ENCODE measurements at regions not wholly inside any gene's neighbourhood (a gene's known extent, or its start where the extent isn't known, plus 50 kb on each side); places are given as distances from the start of the nearest gene placed in this dataset.

DNA sequence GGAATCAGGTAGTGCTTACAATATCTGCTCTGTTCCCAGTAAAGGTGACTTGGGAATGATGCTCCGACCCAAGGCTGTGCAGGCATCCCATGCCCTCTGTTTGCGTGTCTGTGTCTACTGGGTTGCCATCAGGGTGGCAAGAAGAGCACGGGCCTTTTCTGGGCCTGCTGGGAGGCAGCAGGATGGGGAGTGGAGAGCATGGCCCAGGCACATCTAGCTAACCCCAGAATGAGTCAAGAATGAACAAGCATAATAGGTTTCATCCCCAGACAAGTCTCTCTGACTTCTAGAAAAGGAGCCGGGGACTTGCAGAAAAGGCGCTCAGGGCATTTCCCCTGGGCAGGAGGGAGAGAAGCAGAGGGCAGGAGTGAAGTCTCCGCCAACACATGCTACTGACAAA, 260.4 kb downstream of the IRX1 start:
- TF ChIP-seq TAF1 (IDR thresholded peaks at IDR 0.05; ENCODE audit: borderline replicate concordance, insufficient read depth, low read length) (no peak), SIN3A (IDR thresholded peaks at IDR 0.05; ENCODE audit: borderline replicate concordance, insufficient read depth, low read length) (no peak)
- TF ChIP-seq, protein P1, sequence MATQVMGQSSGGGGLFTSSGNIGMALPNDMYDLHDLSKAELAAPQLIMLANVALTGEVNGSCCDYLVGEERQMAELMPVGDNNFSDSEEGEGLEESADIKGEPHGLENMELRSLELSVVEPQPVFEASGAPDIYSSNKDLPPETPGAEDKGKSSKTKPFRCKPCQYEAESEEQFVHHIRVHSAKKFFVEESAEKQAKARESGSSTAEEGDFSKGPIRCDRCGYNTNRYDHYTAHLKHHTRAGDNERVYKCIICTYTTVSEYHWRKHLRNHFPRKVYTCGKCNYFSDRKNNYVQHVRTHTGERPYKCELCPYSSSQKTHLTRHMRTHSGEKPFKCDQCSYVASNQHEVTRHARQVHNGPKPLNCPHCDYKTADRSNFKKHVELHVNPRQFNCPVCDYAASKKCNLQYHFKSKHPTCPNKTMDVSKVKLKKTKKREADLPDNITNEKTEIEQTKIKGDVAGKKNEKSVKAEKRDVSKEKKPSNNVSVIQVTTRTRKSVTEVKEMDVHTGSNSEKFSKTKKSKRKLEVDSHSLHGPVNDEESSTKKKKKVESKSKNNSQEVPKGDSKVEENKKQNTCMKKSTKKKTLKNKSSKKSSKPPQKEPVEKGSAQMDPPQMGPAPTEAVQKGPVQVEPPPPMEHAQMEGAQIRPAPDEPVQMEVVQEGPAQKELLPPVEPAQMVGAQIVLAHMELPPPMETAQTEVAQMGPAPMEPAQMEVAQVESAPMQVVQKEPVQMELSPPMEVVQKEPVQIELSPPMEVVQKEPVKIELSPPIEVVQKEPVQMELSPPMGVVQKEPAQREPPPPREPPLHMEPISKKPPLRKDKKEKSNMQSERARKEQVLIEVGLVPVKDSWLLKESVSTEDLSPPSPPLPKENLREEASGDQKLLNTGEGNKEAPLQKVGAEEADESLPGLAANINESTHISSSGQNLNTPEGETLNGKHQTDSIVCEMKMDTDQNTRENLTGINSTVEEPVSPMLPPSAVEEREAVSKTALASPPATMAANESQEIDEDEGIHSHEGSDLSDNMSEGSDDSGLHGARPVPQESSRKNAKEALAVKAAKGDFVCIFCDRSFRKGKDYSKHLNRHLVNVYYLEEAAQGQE (IDR thresholded peaks at IDR 0.05; ENCODE audit: insufficient read depth in 1 of 2, low read depth in 2 of 2, low read length in 2 of 2), result no peak

DNA sequence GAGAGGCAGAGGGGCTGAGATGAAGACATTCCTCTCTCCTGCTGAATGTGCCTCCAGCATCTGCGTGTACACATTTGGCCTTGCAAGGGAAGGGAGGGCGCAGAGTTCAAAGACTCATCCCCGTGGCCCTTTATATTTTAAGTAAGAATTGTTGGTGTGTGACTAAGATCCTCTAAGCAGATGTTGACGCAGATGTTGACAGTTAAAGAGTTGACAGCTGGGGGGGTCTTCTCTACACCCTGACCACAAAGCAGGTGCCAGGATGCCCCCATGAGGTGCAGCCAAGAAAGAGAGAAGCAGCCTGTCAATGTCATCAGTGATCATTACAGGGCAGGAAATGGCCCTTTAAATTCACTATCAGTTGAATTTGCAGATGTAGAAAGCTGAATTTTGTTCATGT, 262.9 kb downstream of the IRX1 start:
- TF ChIP-seq, protein P1 (IDR thresholded peaks at IDR 0.05; ENCODE audit: insufficient read depth in 1 of 2, low read depth in 2 of 2, low read length in 2 of 2), result no peak
- TF ChIP-seq SIN3A (IDR thresholded peaks at IDR 0.05; ENCODE audit: borderline replicate concordance, insufficient read depth, low read length) (no peak), POLR2AphosphoS5 (IDR thresholded peaks at IDR 0.05; ENCODE audit: low read depth, low read length) (no peak), TAF1 (IDR thresholded peaks at IDR 0.05; ENCODE audit: borderline replicate concordance, insufficient read depth, low read length) (no peak), FOXP2 (optimal IDR thresholded peaks at IDR 0.05; ENCODE audit: borderline replicate concordance, extremely low read depth, extremely low read length, insufficient read depth) (no peak)

GRCh38 chr5:3862906-3863305, 267.3 kb downstream of the IRX1 start:
- TF ChIP-seq, protein P1 (IDR thresholded peaks at IDR 0.05; ENCODE audit: insufficient read depth in 1 of 2, low read depth in 2 of 2, low read length in 2 of 2), result no peak
- TF ChIP-seq TAF1 (IDR thresholded peaks at IDR 0.05; ENCODE audit: borderline replicate concordance, insufficient read depth, low read length) (no peak), POLR2AphosphoS5 (IDR thresholded peaks at IDR 0.05; ENCODE audit: low read depth, low read length) (no peak), FOXP2 (optimal IDR thresholded peaks at IDR 0.05; ENCODE audit: borderline replicate concordance, extremely low read depth, extremely low read length, insufficient read depth) (no peak), SIN3A (IDR thresholded peaks at IDR 0.05; ENCODE audit: borderline replicate concordance, insufficient read depth, low read length) (no peak)

DNA sequence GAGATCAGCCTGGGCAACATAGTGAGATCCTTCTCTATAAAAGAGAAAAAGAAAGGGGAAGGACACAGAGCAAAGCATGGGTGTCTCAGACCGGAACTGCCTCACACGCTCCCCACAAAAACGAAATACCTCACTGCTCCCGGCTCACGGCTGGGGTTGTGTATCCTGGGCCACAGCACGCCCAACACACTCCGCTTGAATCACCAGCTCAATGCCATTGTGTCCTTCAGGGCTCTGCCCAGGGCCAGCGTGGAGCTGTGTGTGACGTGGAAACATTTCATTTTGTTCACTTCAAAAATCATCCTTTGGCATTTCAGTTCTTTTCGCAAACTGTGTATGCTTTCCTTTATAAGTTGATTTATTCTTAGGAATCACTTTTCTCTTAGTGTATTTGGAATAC, 279.5 kb downstream of the IRX1 start:
- no peak for TF ChIP-seq FOXP2 (optimal IDR thresholded peaks at IDR 0.05; ENCODE audit: borderline replicate concordance, extremely low read depth, extremely low read length, insufficient read depth)
- no peak for TF ChIP-seq POLR2AphosphoS5 (IDR thresholded peaks at IDR 0.05; ENCODE audit: low read depth, low read length)
- TF ChIP-seq TAF1 (IDR thresholded peaks at IDR 0.05; ENCODE audit: borderline replicate concordance, insufficient read depth, low read length), result no peak
- no peak for TF ChIP-seq SIN3A (IDR thresholded peaks at IDR 0.05; ENCODE audit: borderline replicate concordance, insufficient read depth, low read length)
- TF ChIP-seq, protein P1 (IDR thresholded peaks at IDR 0.05; ENCODE audit: insufficient read depth in 1 of 2, low read depth in 2 of 2, low read length in 2 of 2), result no peak

DNA sequence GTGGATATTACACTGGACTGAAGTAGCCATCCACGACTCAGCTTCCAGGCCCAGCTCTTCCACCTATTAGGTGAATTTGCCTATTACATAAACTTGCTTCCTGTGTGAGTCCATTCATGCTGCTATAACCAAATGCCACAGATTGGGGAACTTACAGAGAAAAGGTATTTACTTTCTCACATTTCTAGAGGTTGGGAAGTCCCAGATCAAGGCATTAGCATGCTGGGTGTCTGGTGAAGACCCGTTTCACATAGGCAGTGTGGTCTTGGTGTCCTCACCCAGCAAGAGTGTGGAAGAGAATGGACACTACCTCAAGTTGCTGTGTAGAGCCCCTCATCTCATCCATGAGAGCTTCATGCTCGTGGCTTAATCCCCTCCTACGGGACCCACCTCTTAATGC, 282.6 kb downstream of the IRX1 start:
- no peak for TF ChIP-seq TAF1 (IDR thresholded peaks at IDR 0.05; ENCODE audit: borderline replicate concordance, insufficient read depth, low read length)
- no peak for TF ChIP-seq POLR2AphosphoS5 (IDR thresholded peaks at IDR 0.05; ENCODE audit: low read depth, low read length)
- no peak for TF ChIP-seq FOXP2 (optimal IDR thresholded peaks at IDR 0.05; ENCODE audit: borderline replicate concordance, extremely low read depth, extremely low read length, insufficient read depth)
- TF ChIP-seq SIN3A (IDR thresholded peaks at IDR 0.05; ENCODE audit: borderline replicate concordance, insufficient read depth, low read length), result no peak
- TF ChIP-seq, protein P1 (IDR thresholded peaks at IDR 0.05; ENCODE audit: insufficient read depth in 1 of 2, low read depth in 2 of 2, low read length in 2 of 2), result no peak

All from PFSK-1 (cell line).